Fibroblast of lung (primary cell): ENCODE measurements at regions not wholly inside any gene's neighbourhood (a gene's known extent, or its start where the extent isn't known, plus 50 kb on each side); places are given as distances from the start of the nearest gene placed in this dataset.

Experiments used
- DNase-seq, 2 donors: peaks; one replicate each; pipeline versions ENCODE4 v3.0.0 to v3.0.0-alpha.2; 2010; ENCODE audit warnings: low read depth in 2 of 2
- H2AFZ ChIP-seq: 2 replicates; pipeline ENCODE4 v1.5.1; 2012; ENCODE audit warnings: low read length, control low read depth, inconsistent platforms
- H3K27ac ChIP-seq: 2 replicates; pipeline ENCODE4 v1.5.1; 2011; ENCODE audit warnings: low read length, control low read depth; ENCODE audit not compliant: insufficient read depth
- H3K27me3 ChIP-seq: 2 replicates; pipeline ENCODE4 v1.5.1; 2011; ENCODE audit warnings: mild to moderate bottlenecking, low read length; ENCODE audit not compliant: control insufficient read depth, insufficient read depth
- H3K36me3 ChIP-seq: 2 replicates; pipeline ENCODE4 v1.5.1; 2011; ENCODE audit warnings: low read length; ENCODE audit not compliant: control insufficient read depth, insufficient read depth
- H3K4me1 ChIP-seq: 2 replicates; pipeline ENCODE4 v1.5.1; 2011; ENCODE audit warnings: low read length; ENCODE audit not compliant: control insufficient read depth, insufficient read depth; ENCODE audit errors: extremely low read depth
- H3K4me2 ChIP-seq: 2 replicates; pipeline ENCODE4 v1.5.1; 2011; ENCODE audit warnings: low read length, control low read depth; ENCODE audit not compliant: insufficient read depth; ENCODE audit errors: extremely low read depth
- H3K4me3 ChIP-seq, 4 experiments: fragments of 200-600 bp in 1 of 4; sonication (generic) in 1 of 4; replicated peaks in 1 of 4; 2 replicates each; pipeline ENCODE4 v1.5.1; 2011 to 2016; ENCODE audit warnings: low read length in 4 of 4, low read depth in 3 of 4, mild to moderate bottlenecking in 3 of 4, control low read depth in 2 of 4, inconsistent platforms in 1 of 4, mixed read lengths in 1 of 4; ENCODE audit not compliant: insufficient read depth in 1 of 4; ENCODE audit errors: control extremely low read depth in 1 of 4
- H3K79me2 ChIP-seq: 2 replicates; pipeline ENCODE4 v1.5.1; 2012; ENCODE audit warnings: mild to moderate bottlenecking, low read length, inconsistent platforms; ENCODE audit not compliant: control insufficient read depth, insufficient read depth
- H3K9ac ChIP-seq: 2 replicates; pipeline ENCODE4 v1.5.1; 2011; ENCODE audit warnings: mild to moderate bottlenecking, low read length, control low read depth; ENCODE audit not compliant: insufficient read depth
- H3K9me3 ChIP-seq: 2 replicates; pipeline ENCODE4 v1.5.1; 2012; ENCODE audit warnings: low read depth, low read length; ENCODE audit not compliant: control insufficient read depth, insufficient read depth
- H4K20me1 ChIP-seq: 2 replicates; pipeline ENCODE4 v1.5.1; 2011; ENCODE audit warnings: low read length; ENCODE audit not compliant: control insufficient read depth, insufficient read depth; ENCODE audit errors: extremely low read depth
- EZH2 ChIP-seq: IDR thresholded peaks from 2 replicates; pipeline ENCODE4 v1.5.1; 2012; ENCODE audit warnings: low read length, control low read depth, mild to moderate bottlenecking; ENCODE audit errors: missing control alignments
- TF ChIP-seq, protein P1 (sequence below), 2 donors: IDR thresholded peaks in 1 of 2; conservative IDR thresholded peaks in 1 of 2; 1 replicate in 1 of 2; 2 replicates in 1 of 2; pipeline ENCODE4 v1.5.1; 2011 to 2012; ENCODE audit warnings: low read length in 2 of 2, control low read depth in 1 of 2, inconsistent platforms in 1 of 2, low read depth in 1 of 2, mild to moderate bottlenecking in 1 of 2

DNA sequence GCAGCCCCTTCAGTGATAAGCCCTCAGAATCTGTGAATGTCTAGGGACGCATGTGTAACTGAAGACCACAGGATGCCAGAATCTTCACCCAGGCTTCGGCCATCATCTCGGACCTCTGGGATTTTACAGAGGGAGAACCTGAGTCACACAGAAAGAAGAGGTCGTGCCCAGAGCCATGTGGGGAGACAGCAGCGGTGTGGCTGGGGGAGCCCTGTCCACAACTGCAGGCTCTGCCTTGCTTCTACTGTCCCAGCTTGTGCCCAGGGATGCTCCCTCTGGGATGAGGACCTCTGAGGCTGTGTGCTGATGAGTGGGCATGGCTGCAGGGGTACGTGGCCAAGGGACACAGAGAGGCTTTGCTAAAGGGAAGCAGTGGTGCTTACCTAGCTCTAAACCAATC is 582.0 kb downstream of the TBC1D22A start:
- Histone ChIP-seq H3K9me3 (no peaks in the 10 kb centered on the region), H3K27ac (no peak overlapping the region), H3K4me1 (no peaks in the 10 kb centered on the region), H3K4me2 (no peak overlapping the region), H3K4me3 (no peak overlapping the region), H3K36me3 (no peaks in the 10 kb centered on the region), H3K79me2 (no peaks in the 10 kb centered on the region), H3K9ac (no peak overlapping the region), H2AFZ (no peak overlapping the region), H3K27me3 (no peaks in the 10 kb centered on the region), H4K20me1 (no peaks in the 10 kb centered on the region)
- no peak for DNase-seq
- TF ChIP-seq, protein P1, sequence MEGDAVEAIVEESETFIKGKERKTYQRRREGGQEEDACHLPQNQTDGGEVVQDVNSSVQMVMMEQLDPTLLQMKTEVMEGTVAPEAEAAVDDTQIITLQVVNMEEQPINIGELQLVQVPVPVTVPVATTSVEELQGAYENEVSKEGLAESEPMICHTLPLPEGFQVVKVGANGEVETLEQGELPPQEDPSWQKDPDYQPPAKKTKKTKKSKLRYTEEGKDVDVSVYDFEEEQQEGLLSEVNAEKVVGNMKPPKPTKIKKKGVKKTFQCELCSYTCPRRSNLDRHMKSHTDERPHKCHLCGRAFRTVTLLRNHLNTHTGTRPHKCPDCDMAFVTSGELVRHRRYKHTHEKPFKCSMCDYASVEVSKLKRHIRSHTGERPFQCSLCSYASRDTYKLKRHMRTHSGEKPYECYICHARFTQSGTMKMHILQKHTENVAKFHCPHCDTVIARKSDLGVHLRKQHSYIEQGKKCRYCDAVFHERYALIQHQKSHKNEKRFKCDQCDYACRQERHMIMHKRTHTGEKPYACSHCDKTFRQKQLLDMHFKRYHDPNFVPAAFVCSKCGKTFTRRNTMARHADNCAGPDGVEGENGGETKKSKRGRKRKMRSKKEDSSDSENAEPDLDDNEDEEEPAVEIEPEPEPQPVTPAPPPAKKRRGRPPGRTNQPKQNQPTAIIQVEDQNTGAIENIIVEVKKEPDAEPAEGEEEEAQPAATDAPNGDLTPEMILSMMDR (conservative IDR thresholded peaks at IDR 0.05 in 1 of 2, IDR thresholded peaks at IDR 0.05 in 1 of 2; ENCODE audit: low read depth in 1 of 2, low read length in 2 of 2), result no peak
- TF ChIP-seq EZH2, result no peak

DNA sequence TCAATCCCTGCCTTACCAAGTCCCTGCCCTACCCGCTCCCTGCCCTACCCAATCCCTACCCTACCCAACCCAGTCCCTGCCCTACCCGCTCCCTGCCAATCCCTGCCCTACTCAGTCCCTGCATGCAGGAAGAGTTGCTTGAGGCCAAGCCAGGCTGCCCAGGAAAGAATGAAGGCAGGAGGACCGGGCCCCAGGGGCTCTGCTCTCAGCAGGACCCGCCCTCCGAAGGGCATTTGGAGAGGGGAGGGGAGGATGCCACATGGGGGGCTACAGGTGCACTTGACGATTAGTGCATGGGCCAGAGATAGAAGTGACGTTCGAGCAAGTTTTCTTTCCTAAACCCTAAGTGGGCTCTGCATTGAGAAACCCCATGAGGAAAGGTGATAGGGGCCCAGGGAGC is 581.2 kb downstream of the TBC1D22A start:
- Histone ChIP-seq H3K9ac (no peak overlapping the region), H3K27me3 (no peaks in the 10 kb centered on the region), H3K9me3 (no peaks in the 10 kb centered on the region), H3K27ac (no peak overlapping the region), H3K4me3 (no peak overlapping the region), H3K4me1 (no peaks in the 10 kb centered on the region), H3K4me2 (no peak overlapping the region), H4K20me1 (no peaks in the 10 kb centered on the region), H3K36me3 (no peaks in the 10 kb centered on the region), H3K79me2 (no peaks in the 10 kb centered on the region), H2AFZ (no peak overlapping the region)
- no peak for DNase-seq
- no peak for TF ChIP-seq EZH2
- TF ChIP-seq, protein P1 (conservative IDR thresholded peaks at IDR 0.05 in 1 of 2, IDR thresholded peaks at IDR 0.05 in 1 of 2; ENCODE audit: low read depth in 1 of 2, low read length in 2 of 2), result no peak

DNA sequence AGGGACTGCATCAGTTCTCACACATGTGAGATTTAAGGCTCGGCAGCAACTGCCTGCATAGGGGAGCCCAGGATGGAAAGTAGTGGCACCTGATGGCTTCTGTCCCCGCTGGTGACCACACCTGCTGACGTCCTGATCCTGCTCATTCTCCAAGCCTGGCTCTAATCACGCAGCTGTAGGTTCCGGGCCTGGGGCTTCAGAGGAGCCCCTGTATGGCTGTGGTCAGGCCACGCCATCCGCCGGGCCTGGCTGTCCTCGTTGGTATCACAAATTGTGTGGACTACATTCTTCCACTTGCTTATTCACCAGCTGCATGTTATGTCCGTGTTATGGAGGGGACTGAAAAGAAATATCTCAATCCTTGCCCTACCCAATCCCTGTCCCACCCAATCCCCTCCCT is 580.0 kb downstream of the TBC1D22A start:
- Histone ChIP-seq H3K79me2 (no peaks in the 10 kb centered on the region), H3K4me2 (no peak overlapping the region), H3K9ac (no peak overlapping the region), H3K9me3 (no peaks in the 10 kb centered on the region), H3K4me1 (no peaks in the 10 kb centered on the region), H3K27me3 (no peaks in the 10 kb centered on the region), H2AFZ (no peak overlapping the region), H3K27ac (no peak overlapping the region), H4K20me1 (no peaks in the 10 kb centered on the region), H3K36me3 (no peaks in the 10 kb centered on the region), H3K4me3 (no peak overlapping the region)
- DNase-seq, result no peak
- TF ChIP-seq, protein P1 (conservative IDR thresholded peaks at IDR 0.05 in 1 of 2, IDR thresholded peaks at IDR 0.05 in 1 of 2; ENCODE audit: low read depth in 1 of 2, low read length in 2 of 2), result no peak
- TF ChIP-seq EZH2, result no peak
